Gastrocnemius medialis (tissue), 4 donors: ENCODE measurements at regions not wholly inside any gene's neighbourhood (a gene's known extent, or its start where the extent isn't known, plus 50 kb on each side); places are given as distances from the start of the nearest gene placed in this dataset.

Experiments used
- ATAC-seq, 2 donors: fragments of 150-250 bp; one replicate each; pipeline ENCODE4 v1.9.1; 2016
- DNase-seq, 2 donors: peaks; one replicate each; pipeline ENCODE4 v3.0.0-alpha.2; 2019
- H3K27ac ChIP-seq, 4 donors: fragments of 200-600 bp; sonication (generic); 1 replicate in 1 of 4; 2 replicates in 3 of 4; pipeline ENCODE4 v1.5.1; 2016 to 2018; ENCODE audit warnings: mild to moderate bottlenecking in 2 of 4, moderate library complexity in 1 of 4
- H3K27me3 ChIP-seq, 3 donors: fragments of 200-600 bp; sonication (generic) in 2 of 3; 1 replicate in 1 of 3; 2 replicates in 2 of 3; pipeline versions ENCODE4 v1.5.1 to v1.6.0; 2016 to 2019; ENCODE audit warnings: mild to moderate bottlenecking in 1 of 3, moderate library complexity in 1 of 3
- H3K36me3 ChIP-seq, 2 donors: fragments of 200-600 bp; sonication (generic) in 1 of 2; one replicate each; pipeline ENCODE4 v1.5.1; 2017 to 2018
- H3K4me1 ChIP-seq, 2 donors: fragments of 200-600 bp; sonication (generic) in 1 of 2; one replicate each; pipeline ENCODE4 v1.5.1; 2016 to 2017; ENCODE audit warnings: mild to moderate bottlenecking in 2 of 2
- H3K4me3 ChIP-seq, 4 donors: fragments of 200-600 bp; sonication (generic) in 3 of 4; 1 replicate in 1 of 4; 2 replicates in 3 of 4; pipeline ENCODE4 v1.5.1; 2016 to 2019; ENCODE audit warnings: mild to moderate bottlenecking in 2 of 4
- H3K9me3 ChIP-seq, 3 donors: fragments of 200-600 bp; sonication (generic) in 2 of 3; 1 replicate in 1 of 3; 2 replicates in 2 of 3; pipeline ENCODE4 v1.5.1; 2016 to 2019
- POLR2A ChIP-seq, 2 donors: fragments of 450-650 bp; IDR thresholded peaks; one replicate each; pipeline ENCODE4 v1.6.1; 2017; ENCODE audit warnings: antibody characterized with exemption in 2 of 2, mild to moderate bottlenecking in 2 of 2, moderate library complexity in 2 of 2
- in situ Hi-C, 4 donors: fragments of 200-750 bp; cut with MboI; loops; one replicate each; pipeline versions ENCODE4 v1.15.0 to v1.8.0; 2017; ENCODE audit warnings: low sequenced_read_pairs in 4 of 4
- intact Hi-C: fragments of 100-400 bp; cut with DNase I; formaldehyde crosslinking; loops from one replicate; pipeline ENCODE4 v1.15.1; 2023; ENCODE audit warnings: low total_unique reads
- TF ChIP-seq, protein P1 (sequence below), 5 experiments: fragments of 450-650 bp in 3 of 5; fragments of 200-600 bp in 2 of 5; sonication (generic) in 2 of 5; IDR thresholded peaks in 4 of 5; conservative IDR thresholded peaks in 1 of 5; 1 replicate in 4 of 5; 2 replicates in 1 of 5; pipeline ENCODE4 v1.5.1; 2016 to 2019; ENCODE audit warnings: antibody characterized with exemption in 5 of 5, mild to moderate bottlenecking in 3 of 5, moderate library complexity in 3 of 5

DNA sequence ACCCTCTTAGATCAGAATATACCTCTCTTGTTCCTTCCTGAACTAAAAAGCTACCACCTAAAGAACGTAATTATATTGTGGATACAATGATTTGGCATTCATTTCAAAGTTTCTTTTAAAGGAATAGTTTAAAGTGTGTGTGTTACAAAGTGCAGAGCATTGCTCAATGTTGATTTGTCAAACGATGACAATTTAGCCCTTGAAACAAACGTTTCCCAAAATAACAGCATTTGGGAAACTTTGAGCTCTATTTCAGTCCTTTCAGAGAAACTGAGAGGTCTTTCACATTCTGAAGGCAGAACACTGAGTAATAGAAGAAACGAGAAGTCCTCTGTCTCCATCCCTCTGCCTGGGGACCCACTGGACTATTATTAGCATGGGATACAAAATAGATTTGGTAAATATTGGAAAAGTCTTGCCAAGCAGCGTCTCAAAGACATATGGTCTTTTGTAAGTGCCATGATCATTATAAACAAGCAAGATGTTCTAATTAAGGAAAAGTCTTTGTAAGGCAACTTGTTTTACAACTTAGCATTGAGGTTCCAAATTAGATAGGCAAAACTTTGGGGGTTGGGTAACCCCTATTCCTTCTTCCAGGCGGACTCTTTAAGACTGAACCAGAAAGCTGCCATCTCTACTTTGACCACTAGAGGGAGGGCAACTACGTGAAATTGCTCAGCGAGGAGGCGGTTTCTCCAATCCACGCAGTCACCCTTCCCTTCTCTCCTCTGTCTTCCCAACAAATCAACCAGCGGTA, 208.8 kb downstream of the RNF144B start:
- DNase-seq (peak; percentile 15 to 25), ATAC-seq (peak; percentile 75 to 88)
- in situ Hi-C loops = loop anchor here in 1 of 4 donors (25.0 kb wide), 1 partner anchor 1466 kb away; no protein-coding TSS in a partner anchor
- Histone ChIP-seq H3K27me3 (no peaks in the 10 kb centered on the region), H3K27ac (no peak overlapping the region), H3K4me3 (no peak overlapping the region), H3K36me3 (no peaks in the 10 kb centered on the region), H3K4me1 (no peaks in the 10 kb centered on the region), H3K9me3 (no peaks in the 10 kb centered on the region)
- intact Hi-C loops = loop anchor here (5.0 kb wide), 2 partner anchors 1256 to 1461 kb away; no protein-coding TSS in a partner anchor
- TF ChIP-seq POLR2A (IDR thresholded peaks at IDR 0.05) = no peak
- TF ChIP-seq, protein P1, sequence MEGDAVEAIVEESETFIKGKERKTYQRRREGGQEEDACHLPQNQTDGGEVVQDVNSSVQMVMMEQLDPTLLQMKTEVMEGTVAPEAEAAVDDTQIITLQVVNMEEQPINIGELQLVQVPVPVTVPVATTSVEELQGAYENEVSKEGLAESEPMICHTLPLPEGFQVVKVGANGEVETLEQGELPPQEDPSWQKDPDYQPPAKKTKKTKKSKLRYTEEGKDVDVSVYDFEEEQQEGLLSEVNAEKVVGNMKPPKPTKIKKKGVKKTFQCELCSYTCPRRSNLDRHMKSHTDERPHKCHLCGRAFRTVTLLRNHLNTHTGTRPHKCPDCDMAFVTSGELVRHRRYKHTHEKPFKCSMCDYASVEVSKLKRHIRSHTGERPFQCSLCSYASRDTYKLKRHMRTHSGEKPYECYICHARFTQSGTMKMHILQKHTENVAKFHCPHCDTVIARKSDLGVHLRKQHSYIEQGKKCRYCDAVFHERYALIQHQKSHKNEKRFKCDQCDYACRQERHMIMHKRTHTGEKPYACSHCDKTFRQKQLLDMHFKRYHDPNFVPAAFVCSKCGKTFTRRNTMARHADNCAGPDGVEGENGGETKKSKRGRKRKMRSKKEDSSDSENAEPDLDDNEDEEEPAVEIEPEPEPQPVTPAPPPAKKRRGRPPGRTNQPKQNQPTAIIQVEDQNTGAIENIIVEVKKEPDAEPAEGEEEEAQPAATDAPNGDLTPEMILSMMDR (IDR thresholded peaks at IDR 0.05 in 4 of 5, conservative IDR thresholded peaks at IDR 0.05 in 1 of 5) = peak; percentile 65 to 88 (median 80)

DNA sequence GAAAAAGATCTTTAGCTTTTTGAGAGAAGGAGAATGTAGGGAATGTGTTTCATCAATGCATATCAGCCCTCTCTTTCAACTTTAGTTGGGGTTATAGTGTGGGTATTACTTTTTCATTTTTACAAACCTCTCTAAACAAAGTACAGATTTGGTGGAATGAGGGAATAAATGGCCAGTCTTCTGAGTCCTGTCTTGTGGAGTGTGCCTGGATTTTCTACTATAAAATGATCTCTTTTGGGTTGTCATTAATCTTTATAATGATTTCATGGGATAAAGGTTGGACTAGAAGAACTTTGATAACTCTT, 209.3 kb downstream of the RNF144B start:
- DNase-seq (no peak), ATAC-seq (no peak)
- Histone ChIP-seq H3K27me3 (no peaks in the 10 kb centered on the region), H3K4me3 (no peak overlapping the region), H3K27ac (no peak overlapping the region), H3K9me3 (no peaks in the 10 kb centered on the region), H3K4me1 (no peaks in the 10 kb centered on the region), H3K36me3 (no peaks in the 10 kb centered on the region)
- in situ Hi-C loops = loop anchor here in 1 of 4 donors (25.0 kb wide), 1 partner anchor 1466 kb away; no protein-coding TSS in a partner anchor
- TF ChIP-seq, protein P1 (IDR thresholded peaks at IDR 0.05 in 4 of 5, conservative IDR thresholded peaks at IDR 0.05 in 1 of 5) = no peak
- TF ChIP-seq POLR2A (IDR thresholded peaks at IDR 0.05) = no peak
- intact Hi-C loops = loop anchor here (5.0 kb wide), 2 partner anchors 1256 to 1461 kb away; no protein-coding TSS in a partner anchor

DNA sequence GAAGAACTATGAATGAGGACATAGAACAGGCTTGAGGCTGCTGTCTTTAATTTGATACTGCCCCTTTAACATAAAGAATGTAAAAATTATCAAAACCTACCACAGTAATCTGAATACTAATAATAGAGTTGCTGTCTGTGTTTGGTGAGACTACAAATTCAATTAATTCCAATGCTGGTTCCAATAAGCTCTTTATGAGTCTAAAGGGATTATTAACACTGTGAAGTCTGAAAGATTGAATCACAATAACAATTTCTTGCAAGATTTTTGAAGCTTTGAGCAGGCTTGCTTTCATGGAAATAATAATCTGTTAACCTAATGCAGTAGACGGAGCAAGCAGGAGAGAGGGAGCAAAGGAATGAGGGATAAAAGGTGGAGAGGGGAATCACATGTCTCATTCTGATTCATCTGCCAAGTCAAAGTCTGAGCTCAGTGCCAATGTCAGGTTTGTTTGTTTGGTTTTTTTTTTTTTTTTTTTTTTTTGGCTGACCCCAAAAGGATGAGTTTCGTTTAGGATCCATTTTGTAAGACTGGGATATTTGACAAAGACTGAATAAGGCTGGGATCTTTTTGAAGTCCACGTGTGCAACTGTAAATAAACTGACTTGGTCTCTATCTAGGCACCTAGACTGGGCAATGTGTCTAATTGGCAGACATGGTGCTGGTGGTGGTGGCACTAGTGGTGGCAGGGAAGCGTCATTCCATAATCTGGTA, 211.6 kb downstream of the RNF144B start:
- H3K4me3 ChIP-seq = no peak overlapping the region
- no peak for DNase-seq
- no peak overlapping the region for H3K27ac ChIP-seq
- no peaks in the 10 kb centered on the region for H3K27me3 ChIP-seq
- H3K9me3 ChIP-seq = no peaks in the 10 kb centered on the region
- H3K4me1 ChIP-seq = no peaks in the 10 kb centered on the region
- intact Hi-C loops = loop anchor here (5.0 kb wide), 2 partner anchors 1254 to 1459 kb away; no protein-coding TSS in a partner anchor
- ATAC-seq = no peak
- TF ChIP-seq POLR2A (IDR thresholded peaks at IDR 0.05) = no peak
- TF ChIP-seq, protein P1 (IDR thresholded peaks at IDR 0.05 in 4 of 5, conservative IDR thresholded peaks at IDR 0.05 in 1 of 5) = no peak
- H3K36me3 ChIP-seq = no peaks in the 10 kb centered on the region
- in situ Hi-C loops = loop anchor here in 1 of 4 donors (25.0 kb wide), 1 partner anchor 1464 kb away; no protein-coding TSS in a partner anchor

DNA sequence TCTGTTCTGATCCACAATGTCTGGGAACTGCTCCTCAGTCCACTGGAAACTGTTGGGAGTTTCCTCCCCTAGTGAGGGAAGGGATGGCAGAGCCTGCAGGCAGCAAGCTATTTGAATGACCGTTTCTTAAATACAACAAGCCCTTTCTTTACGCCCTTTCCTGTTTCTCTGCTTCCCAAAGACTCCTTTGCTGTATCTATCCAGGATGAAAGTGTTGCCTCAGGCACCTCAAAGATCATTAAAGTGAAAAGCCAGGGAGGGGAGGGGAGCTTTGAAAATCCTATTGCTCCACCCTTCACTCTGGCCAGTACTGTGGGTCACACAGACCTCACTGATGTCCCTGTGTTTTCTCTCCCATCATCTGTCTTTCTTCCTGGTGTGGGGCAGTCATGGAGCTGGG, 213.1 kb downstream of the RNF144B start:
- Histone ChIP-seq H3K9me3 (no peaks in the 10 kb centered on the region), H3K27ac (no peak overlapping the region), H3K36me3 (no peaks in the 10 kb centered on the region), H3K4me1 (no peaks in the 10 kb centered on the region), H3K27me3 (no peaks in the 10 kb centered on the region), H3K4me3 (no peak overlapping the region)
- no peak for TF ChIP-seq POLR2A (IDR thresholded peaks at IDR 0.05)
- TF ChIP-seq, protein P1 (IDR thresholded peaks at IDR 0.05 in 4 of 5, conservative IDR thresholded peaks at IDR 0.05 in 1 of 5) = no peak
- in situ Hi-C loops (loop anchor here in 1 of 4 donors (25.0 kb wide), 1 partner anchor 1462 kb away; no protein-coding TSS in a partner anchor), intact Hi-C loops (no loop called here)
- DNase-seq = no peak
- no peak for ATAC-seq
